Activated CD8-positive, alpha-beta T cell treated with anti-CD3 and anti-CD28 coated beads for 36 hours (primary cell): ENCODE measurements at regions not wholly inside any gene's neighbourhood (a gene's known extent, or its start where the extent isn't known, plus 50 kb on each side); places are given as distances from the start of the nearest gene placed in this dataset.
A peak's percentile ranks its signal among the peaks of the same experiment; 100 is the strongest.

Experiments used
- ATAC-seq: fragments of 200-7000 bp; cut with Tn5 transposase; one replicate; pipeline ENCODE4 v1.10.0; 2021; ENCODE audit warnings: mild to moderate bottlenecking, moderate library complexity
- CTCF ChIA-PET: fragments of 350-600 bp; sonication (Branson Sonifier 250); formaldehyde crosslinking; loops from one replicate; lab custom pipeline; 2021; ENCODE audit warnings: antibody characterized with exemption; lab: Charles Lee
- POLR2A ChIA-PET: fragments of 350-600 bp; sonication (Branson Sonifier 250); formaldehyde crosslinking; loops from one replicate; lab custom pipeline; 2021; ENCODE audit warnings: antibody characterized with exemption; lab: Charles Lee
- DNase-seq: peaks from one replicate; pipeline ENCODE4 v3.0.0-alpha.2; 2020
- H3K27ac Mint-ChIP-seq: one replicate; pipeline ENCODE4 v1.8.0; 2021; ENCODE audit warnings: mild to moderate bottlenecking, mixed read lengths
- H3K27me3 Mint-ChIP-seq: one replicate; pipeline ENCODE4 v1.8.0; 2021; ENCODE audit warnings: mixed read lengths
- H3K36me3 Mint-ChIP-seq: one replicate; pipeline ENCODE4 v1.8.0; 2021; ENCODE audit warnings: low read depth, mixed read lengths
- H3K4me1 Mint-ChIP-seq: one replicate; pipeline ENCODE4 v1.8.0; 2021; ENCODE audit warnings: low read depth, mixed read lengths
- H3K4me3 Mint-ChIP-seq: one replicate; pipeline ENCODE4 v1.8.0; 2021; ENCODE audit warnings: mild to moderate bottlenecking, moderate library complexity, mixed read lengths
- H3K9me3 Mint-ChIP-seq: one replicate; pipeline ENCODE4 v1.8.0; 2021; ENCODE audit warnings: mixed read lengths
- intact Hi-C: fragments of 100-400 bp; cut with micrococcal nuclease; formaldehyde crosslinking; loops from one replicate; pipeline ENCODE4 v1.10.0; 2022
- TF ChIP-seq, protein P1 (sequence below): fragments of 200-600 bp; IDR thresholded peaks from one replicate; pipeline ENCODE4 v1.8.0; 2022; ENCODE audit warnings: antibody characterized with exemption, mild to moderate bottlenecking

DNA sequence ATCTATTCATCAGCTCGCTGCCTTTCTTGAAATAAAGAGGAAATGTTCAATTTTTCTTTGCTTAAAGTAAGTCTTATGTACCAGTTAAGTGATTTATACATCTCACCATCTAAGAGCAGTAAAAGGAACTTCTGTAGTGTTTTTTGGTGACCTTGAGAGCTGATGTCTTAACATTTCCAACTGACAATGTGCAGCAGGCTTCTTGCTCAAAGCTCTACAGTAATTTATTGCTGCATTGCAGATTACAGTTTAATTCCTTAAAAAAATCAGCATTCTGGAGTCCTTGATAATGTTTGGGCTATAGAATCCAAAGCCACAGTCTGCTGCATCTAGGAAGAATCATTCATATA lies 61.6 kb downstream of the DIPK2A start:
- Mint-ChIP-seq H3K27ac (no peak overlapping the region), H3K27me3 (no peaks in the 10 kb centered on the region), H3K9me3 (no peaks in the 10 kb centered on the region), H3K36me3 (no peaks in the 10 kb centered on the region), H3K4me1 (peaks cover 9% of the 10 kb centered on the region), H3K4me3 (no peak overlapping the region)
- TF ChIP-seq, protein P1, sequence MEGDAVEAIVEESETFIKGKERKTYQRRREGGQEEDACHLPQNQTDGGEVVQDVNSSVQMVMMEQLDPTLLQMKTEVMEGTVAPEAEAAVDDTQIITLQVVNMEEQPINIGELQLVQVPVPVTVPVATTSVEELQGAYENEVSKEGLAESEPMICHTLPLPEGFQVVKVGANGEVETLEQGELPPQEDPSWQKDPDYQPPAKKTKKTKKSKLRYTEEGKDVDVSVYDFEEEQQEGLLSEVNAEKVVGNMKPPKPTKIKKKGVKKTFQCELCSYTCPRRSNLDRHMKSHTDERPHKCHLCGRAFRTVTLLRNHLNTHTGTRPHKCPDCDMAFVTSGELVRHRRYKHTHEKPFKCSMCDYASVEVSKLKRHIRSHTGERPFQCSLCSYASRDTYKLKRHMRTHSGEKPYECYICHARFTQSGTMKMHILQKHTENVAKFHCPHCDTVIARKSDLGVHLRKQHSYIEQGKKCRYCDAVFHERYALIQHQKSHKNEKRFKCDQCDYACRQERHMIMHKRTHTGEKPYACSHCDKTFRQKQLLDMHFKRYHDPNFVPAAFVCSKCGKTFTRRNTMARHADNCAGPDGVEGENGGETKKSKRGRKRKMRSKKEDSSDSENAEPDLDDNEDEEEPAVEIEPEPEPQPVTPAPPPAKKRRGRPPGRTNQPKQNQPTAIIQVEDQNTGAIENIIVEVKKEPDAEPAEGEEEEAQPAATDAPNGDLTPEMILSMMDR = no peak
- DNase-seq (no peak), ATAC-seq (no peak)
- ChIA-PET POLR2A (interaction anchor here (1.4 kb wide), 1 partner anchor 62 kb away, joined by 5 read pairs; the partner anchor contains the start of gene DIPK2A), CTCF (no interaction called here)
- intact Hi-C loops = no loop called here

DNA sequence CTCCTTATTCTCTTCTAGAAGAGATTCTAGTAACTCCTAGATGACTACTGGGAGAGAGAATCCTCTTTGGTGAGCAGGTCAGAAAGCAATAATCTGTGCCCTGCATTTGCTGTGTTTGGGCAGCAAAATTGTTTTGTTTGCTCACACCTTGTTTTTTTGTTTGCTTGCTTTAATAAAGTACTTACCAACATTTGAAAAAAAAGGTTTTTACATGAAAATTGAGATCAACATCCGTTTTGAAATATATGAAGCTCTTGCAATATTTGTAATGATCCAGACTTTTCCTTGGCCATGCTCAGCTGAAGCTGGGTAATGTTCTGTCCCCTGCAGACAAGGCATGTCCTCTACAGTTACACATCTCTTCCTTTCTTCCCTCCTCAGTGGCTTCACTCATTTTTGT lies 62.2 kb downstream of the DIPK2A start:
- no peaks in the 10 kb centered on the region for H3K27me3 Mint-ChIP-seq
- TF ChIP-seq, protein P1 = no peak
- H3K4me3 Mint-ChIP-seq = no peak overlapping the region
- H3K36me3 Mint-ChIP-seq = no peaks in the 10 kb centered on the region
- CTCF ChIA-PET = no interaction called here
- H3K4me1 Mint-ChIP-seq = peaks cover 9% of the 10 kb centered on the region
- intact Hi-C loops = no loop called here
- H3K27ac Mint-ChIP-seq = no peak overlapping the region
- POLR2A ChIA-PET = no interaction called here
- H3K9me3 Mint-ChIP-seq = no peaks in the 10 kb centered on the region
- ATAC-seq (no peak), DNase-seq (no peak)

DNA sequence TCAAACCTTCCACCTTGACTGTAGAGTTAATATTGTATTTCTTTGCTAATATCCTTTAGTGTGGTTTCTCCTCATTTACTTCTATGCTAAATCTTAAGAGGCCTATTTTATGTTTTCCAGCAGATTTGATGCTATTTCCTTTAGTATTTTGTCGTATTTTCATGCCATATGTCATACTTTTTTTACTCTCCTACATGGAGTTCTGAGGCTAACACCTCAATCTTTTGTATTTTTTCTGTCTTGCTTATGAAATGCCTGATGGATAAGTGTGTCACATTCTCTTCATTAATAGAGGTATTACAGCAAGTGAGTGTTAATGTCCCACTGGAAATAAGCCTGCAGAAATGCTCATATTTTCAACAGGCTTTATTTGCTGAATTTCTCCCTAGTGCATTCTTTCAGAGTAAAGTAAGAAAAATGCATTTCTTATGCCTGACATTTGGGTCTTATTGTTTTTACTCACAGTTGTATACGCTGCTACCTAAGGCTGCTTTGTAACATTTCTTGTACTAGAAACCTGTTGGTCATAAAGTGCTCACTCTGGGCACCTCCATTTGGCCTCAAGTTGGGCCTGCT lies 63.2 kb downstream of the DIPK2A start:
- H3K36me3 Mint-ChIP-seq = no peaks in the 10 kb centered on the region
- intact Hi-C loops = no loop called here
- ChIA-PET POLR2A (no interaction called here), CTCF (no interaction called here)
- peaks cover 9% of the 10 kb centered on the region for H3K4me1 Mint-ChIP-seq
- ATAC-seq = no peak
- peaks cover 2% of the 10 kb centered on the region for H3K27me3 Mint-ChIP-seq
- DNase-seq = no peak
- H3K27ac Mint-ChIP-seq = no peak overlapping the region
- no peak overlapping the region for H3K4me3 Mint-ChIP-seq
- TF ChIP-seq, protein P1 = no peak
- H3K9me3 Mint-ChIP-seq = no peaks in the 10 kb centered on the region

DNA sequence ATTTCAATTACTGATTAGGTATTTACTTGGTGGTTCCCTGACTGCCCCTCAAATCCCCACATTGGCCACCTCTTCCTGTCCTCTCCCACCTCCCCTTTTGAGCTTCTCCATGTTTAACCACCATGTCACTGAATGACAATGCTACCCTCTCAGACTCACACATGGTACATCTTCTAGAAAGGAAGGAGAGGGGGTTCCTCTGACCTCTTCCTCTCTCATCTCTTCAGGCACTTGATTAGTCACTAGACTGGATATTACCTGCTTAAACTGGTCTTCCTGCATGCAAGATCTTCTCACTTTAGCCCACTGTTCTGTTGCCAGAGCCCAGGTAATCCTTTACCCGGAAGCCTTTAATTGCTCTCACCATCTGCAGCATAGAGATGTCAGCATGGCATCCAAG lies 64.9 kb downstream of the DIPK2A start:
- no peak overlapping the region for H3K27ac Mint-ChIP-seq
- H3K4me3 Mint-ChIP-seq = no peak overlapping the region
- no peaks in the 10 kb centered on the region for H3K36me3 Mint-ChIP-seq
- ATAC-seq (peak; percentile 60), DNase-seq (no peak)
- ChIA-PET POLR2A (no interaction called here), CTCF (no interaction called here)
- peaks cover 7% of the 10 kb centered on the region for H3K27me3 Mint-ChIP-seq
- peaks cover 9% of the 10 kb centered on the region for H3K4me1 Mint-ChIP-seq
- intact Hi-C loops = no loop called here
- no peaks in the 10 kb centered on the region for H3K9me3 Mint-ChIP-seq
- TF ChIP-seq, protein P1 = no peak

DNA sequence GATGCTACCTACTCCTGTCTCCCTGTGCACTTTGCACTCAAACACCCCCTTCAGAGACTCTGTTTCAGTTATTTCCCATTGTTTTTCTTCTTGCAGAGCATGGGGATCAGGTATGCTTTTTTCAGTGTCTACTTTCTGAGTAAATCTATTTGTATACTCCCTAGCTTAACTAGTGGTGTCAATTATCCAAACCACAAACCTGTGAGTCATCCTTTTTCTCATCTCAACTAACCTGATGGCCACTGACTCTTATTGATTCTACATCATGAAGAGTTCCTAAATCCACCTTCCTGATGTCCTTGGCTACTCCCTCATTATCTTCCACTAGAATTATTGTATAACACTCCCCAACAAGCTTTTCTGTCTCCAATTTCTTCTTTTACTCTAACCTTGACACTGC lies 68.0 kb downstream of the DIPK2A start:
- CTCF ChIA-PET = interaction anchor here (1.5 kb wide), 1 partner anchor 26 kb away, joined by 3 read pairs; no protein-coding TSS in a partner anchor
- TF ChIP-seq, protein P1 = no peak
- H3K9me3 Mint-ChIP-seq = no peaks in the 10 kb centered on the region
- H3K4me3 Mint-ChIP-seq = no peak overlapping the region
- peaks cover 10% of the 10 kb centered on the region for H3K27me3 Mint-ChIP-seq
- no peak overlapping the region for H3K27ac Mint-ChIP-seq
- intact Hi-C loops = no loop called here
- DNase-seq (no peak), ATAC-seq (no peak)
- no peaks in the 10 kb centered on the region for H3K4me1 Mint-ChIP-seq
- no peaks in the 10 kb centered on the region for H3K36me3 Mint-ChIP-seq
- POLR2A ChIA-PET = no interaction called here
